GM04504 (cell line): ENCODE measurements at regions not wholly inside any gene's neighbourhood (a gene's known extent, or its start where the extent isn't known, plus 50 kb on each side); places are given as distances from the start of the nearest gene placed in this dataset.

Experiments used
- DNase-seq: peaks from one replicate; pipeline ENCODE4 v3.0.0-alpha.2; 2012; ENCODE audit warnings: low read depth

- DNase-seq: no peak
Measured at GRCh38 chr21:15151385-15152103, 86.7 kb upstream of the NRIP1 start.

GRCh38 chr21:15152591-15152990 is 87.8 kb upstream of the NRIP1 start:
- no peak for DNase-seq

- DNase-seq: no peak
Measured at GRCh38 chr21:15159382-15160020, 94.7 kb upstream of the NRIP1 start.

GRCh38 chr21:15160136-15160535 is 95.3 kb upstream of the NRIP1 start:
- no peak for DNase-seq

GRCh38 chr21:15162921-15163320 is 98.1 kb upstream of the NRIP1 start:
- DNase-seq: no peak

- DNase-seq: no peak
Measured at GRCh38 chr21:15164273-15164672, 99.5 kb upstream of the NRIP1 start.

GRCh38 chr21:15164678-15165303 is 100.0 kb upstream of the NRIP1 start:
- DNase-seq: no peak

- DNase-seq: no peak
Measured at GRCh38 chr21:15170614-15171013, 105.8 kb upstream of the NRIP1 start.

- DNase-seq: no peak
Measured at GRCh38 chr21:15171546-15171945, 106.7 kb upstream of the NRIP1 start.

- DNase-seq: no peak
Measured at GRCh38 chr21:15172963-15173362, 108.2 kb upstream of the NRIP1 start.

GRCh38 chr21:15174923-15175322 is 110.1 kb upstream of the NRIP1 start:
- no peak for DNase-seq

GRCh38 chr21:15182731-15183130 is 117.9 kb upstream of the NRIP1 start:
- DNase-seq: no peak

- no peak for DNase-seq
Measured at GRCh38 chr21:15183813-15184257, 119.0 kb upstream of the NRIP1 start.

GRCh38 chr21:15190412-15190811 is 125.6 kb upstream of the NRIP1 start:
- no peak for DNase-seq

GRCh38 chr21:15190837-15191236 is 126.0 kb upstream of the NRIP1 start:
- no peak for DNase-seq

- DNase-seq: no peak
Measured at GRCh38 chr21:15191342-15191741, 126.5 kb upstream of the NRIP1 start.

- no peak for DNase-seq
Measured at GRCh38 chr21:15192243-15192642, 127.4 kb upstream of the NRIP1 start.

- DNase-seq: no peak
Measured at GRCh38 chr21:15193937-15194336, 129.1 kb upstream of the NRIP1 start.

GRCh38 chr21:15195104-15195503 is 130.3 kb upstream of the NRIP1 start:
- DNase-seq: no peak

GRCh38 chr21:15195768-15196167 is 131.0 kb upstream of the NRIP1 start:
- no peak for DNase-seq

- no peak for DNase-seq
Measured at GRCh38 chr21:15197696-15198095, 132.9 kb upstream of the NRIP1 start.

- DNase-seq: no peak
Measured at GRCh38 chr21:15199414-15200383, 134.9 kb upstream of the NRIP1 start.
